ENCODE measurements at regions not wholly inside any gene's neighbourhood (a gene's known extent, or its start where the extent isn't known, plus 50 kb on each side); places are given as distances from the start of the nearest gene placed in this dataset.

DNA sequence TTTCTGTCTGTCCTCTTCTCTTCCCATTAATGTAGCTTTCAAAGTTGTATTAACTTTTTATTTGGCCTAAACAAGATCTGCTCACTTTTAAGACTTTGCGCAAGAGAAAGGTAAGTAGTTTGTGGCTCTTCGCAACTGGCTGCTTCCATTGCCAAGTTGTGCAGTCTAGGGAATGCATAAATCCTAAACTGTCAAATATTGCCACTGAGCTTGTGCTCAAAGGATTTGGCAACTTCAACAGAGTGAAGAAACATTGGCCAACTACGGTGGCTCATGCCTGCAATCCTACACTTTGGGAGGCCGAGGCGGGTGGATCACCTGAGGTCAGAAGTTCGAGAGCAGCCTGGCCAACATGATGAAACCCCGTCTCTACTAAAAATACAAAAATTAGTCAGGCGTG, 826.4 kb downstream of the EPHA4 start:
- TF ChIP-seq EZH2 (IDR thresholded peaks at IDR 0.05; ENCODE audit: insufficient read depth, poor library complexity, severe bottlenecking) (no peak), EZH2phosphoT487 (IDR thresholded peaks at IDR 0.05; ENCODE audit: insufficient read depth, low read depth) (no peak)
